Upper lobe of left lung (tissue), 6 donors: ENCODE measurements at regions not wholly inside any gene's neighbourhood (a gene's known extent, or its start where the extent isn't known, plus 50 kb on each side); places are given as distances from the start of the nearest gene placed in this dataset.
A peak's percentile ranks its signal among the peaks of the same experiment; 100 is the strongest.

Experiments
- ATAC-seq, 2 donors: fragments of 200-7000 bp; cut with Tn5 transposase; one replicate each; pipeline ENCODE4 v1.9.1; 2022; ENCODE audit warnings: mild to moderate bottlenecking in 2 of 2, moderate library complexity in 2 of 2; ENCODE audit not compliant: low FRiP score in 2 of 2
- DNase-seq, 2 donors: peaks; one replicate each; pipeline ENCODE4 v3.0.0-alpha.2; 2019 to 2020
- H3K27ac ChIP-seq, 4 donors: fragments of 200-600 bp; sonication (generic); one replicate each; pipeline ENCODE4 v1.5.1; 2016 to 2019
- H3K27me3 ChIP-seq, 4 donors: fragments of 200-600 bp; sonication (generic); one replicate each; pipeline ENCODE4 v1.5.1; 2017 to 2019
- H3K36me3 ChIP-seq, 4 donors: fragments of 200-600 bp; sonication (generic); one replicate each; pipeline ENCODE4 v1.5.1; 2016 to 2019
- H3K4me1 ChIP-seq, 4 donors: fragments of 200-600 bp; sonication (generic); one replicate each; pipeline ENCODE4 v1.5.1; 2018 to 2019
- H3K4me3 ChIP-seq, 4 donors: fragments of 200-600 bp; sonication (generic); one replicate each; pipeline ENCODE4 v1.5.1; 2017 to 2019; ENCODE audit warnings: mild to moderate bottlenecking in 2 of 4, moderate library complexity in 1 of 4
- H3K9me3 ChIP-seq, 4 donors: fragments of 200-600 bp; sonication (generic); one replicate each; pipeline ENCODE4 v1.5.1; 2018 to 2019
- EP300 ChIP-seq, 4 donors: sonication (generic); formaldehyde crosslinking; IDR thresholded peaks; one replicate each; pipeline ENCODE4 v1.5.1; 2017; ENCODE audit warnings: antibody characterized with exemption in 4 of 4, control low read depth in 2 of 4
- POLR2A ChIP-seq, 4 donors: fragments of 450-650 bp; IDR thresholded peaks; one replicate each; pipeline ENCODE4 v1.5.1; 2016 to 2017; ENCODE audit warnings: antibody characterized with exemption in 4 of 4, mild to moderate bottlenecking in 2 of 4
- POLR2AphosphoS5 ChIP-seq, 2 donors: sonication (generic); formaldehyde crosslinking; IDR thresholded peaks; one replicate each; pipeline ENCODE4 v1.5.1; 2017; ENCODE audit warnings: antibody characterized with exemption in 2 of 2
- WGBS, 2 donors: methylation state at CpG; one replicate each; pipeline ENCODE4 v1.1.5; 2017 to 2018; 5-methylcytosine and 5-hydroxymethylcytosine counted together
- TF ChIP-seq, protein P1 (sequence below), 6 experiments: fragments of 450-650 bp in 4 of 6; fragments of 200-600 bp in 2 of 6; sonication (generic) in 2 of 6; IDR thresholded peaks; one replicate each; pipeline ENCODE4 v1.5.1; 2016 to 2019; ENCODE audit warnings: antibody characterized with exemption in 6 of 6
- donor health status: DM: no; HTN: no; CAD: no; lungs with moderate emphysema.
- donor health status: DM: no; HTN: yes; CAD: no; lungs with severe emphysema.

DNA sequence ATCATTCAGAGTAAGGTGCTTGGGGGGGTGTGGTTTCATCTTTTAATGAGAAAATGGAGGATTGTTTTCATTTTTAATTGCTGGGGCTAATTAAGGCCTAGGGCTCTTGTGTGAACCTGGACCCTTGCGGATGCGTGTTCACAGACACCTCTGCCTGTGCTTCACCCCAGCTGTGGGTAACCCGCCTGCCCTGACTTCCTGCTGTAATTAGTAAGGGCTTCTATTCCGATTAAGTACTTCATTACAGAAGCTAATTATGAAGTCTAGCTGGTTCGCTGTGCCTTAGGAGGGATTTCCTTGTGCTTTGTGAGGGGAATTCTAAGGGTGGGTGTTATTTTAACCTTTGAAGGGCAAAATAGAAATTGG is 215.3 kb downstream of the PMP22 start:
- Histone ChIP-seq H3K4me3 (no peak overlapping the region), H3K9me3 (no peaks in the 10 kb centered on the region), H3K4me1 (no peaks in the 10 kb centered on the region), H3K36me3 (no peaks in the 10 kb centered on the region), H3K27me3 (no peaks in the 10 kb centered on the region), H3K27ac (no peak overlapping the region)
- 75 to 78% methylated on average over 5 of the region's 5 CpGs for WGBS, 2 donors
- DNase-seq (no peak), ATAC-seq (no peak)
- no peak for TF ChIP-seq POLR2A (IDR thresholded peaks at IDR 0.05)
- no peak for TF ChIP-seq POLR2AphosphoS5 (IDR thresholded peaks at IDR 0.05)
- TF ChIP-seq, protein P1, sequence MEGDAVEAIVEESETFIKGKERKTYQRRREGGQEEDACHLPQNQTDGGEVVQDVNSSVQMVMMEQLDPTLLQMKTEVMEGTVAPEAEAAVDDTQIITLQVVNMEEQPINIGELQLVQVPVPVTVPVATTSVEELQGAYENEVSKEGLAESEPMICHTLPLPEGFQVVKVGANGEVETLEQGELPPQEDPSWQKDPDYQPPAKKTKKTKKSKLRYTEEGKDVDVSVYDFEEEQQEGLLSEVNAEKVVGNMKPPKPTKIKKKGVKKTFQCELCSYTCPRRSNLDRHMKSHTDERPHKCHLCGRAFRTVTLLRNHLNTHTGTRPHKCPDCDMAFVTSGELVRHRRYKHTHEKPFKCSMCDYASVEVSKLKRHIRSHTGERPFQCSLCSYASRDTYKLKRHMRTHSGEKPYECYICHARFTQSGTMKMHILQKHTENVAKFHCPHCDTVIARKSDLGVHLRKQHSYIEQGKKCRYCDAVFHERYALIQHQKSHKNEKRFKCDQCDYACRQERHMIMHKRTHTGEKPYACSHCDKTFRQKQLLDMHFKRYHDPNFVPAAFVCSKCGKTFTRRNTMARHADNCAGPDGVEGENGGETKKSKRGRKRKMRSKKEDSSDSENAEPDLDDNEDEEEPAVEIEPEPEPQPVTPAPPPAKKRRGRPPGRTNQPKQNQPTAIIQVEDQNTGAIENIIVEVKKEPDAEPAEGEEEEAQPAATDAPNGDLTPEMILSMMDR (IDR thresholded peaks at IDR 0.05) = no peak

DNA sequence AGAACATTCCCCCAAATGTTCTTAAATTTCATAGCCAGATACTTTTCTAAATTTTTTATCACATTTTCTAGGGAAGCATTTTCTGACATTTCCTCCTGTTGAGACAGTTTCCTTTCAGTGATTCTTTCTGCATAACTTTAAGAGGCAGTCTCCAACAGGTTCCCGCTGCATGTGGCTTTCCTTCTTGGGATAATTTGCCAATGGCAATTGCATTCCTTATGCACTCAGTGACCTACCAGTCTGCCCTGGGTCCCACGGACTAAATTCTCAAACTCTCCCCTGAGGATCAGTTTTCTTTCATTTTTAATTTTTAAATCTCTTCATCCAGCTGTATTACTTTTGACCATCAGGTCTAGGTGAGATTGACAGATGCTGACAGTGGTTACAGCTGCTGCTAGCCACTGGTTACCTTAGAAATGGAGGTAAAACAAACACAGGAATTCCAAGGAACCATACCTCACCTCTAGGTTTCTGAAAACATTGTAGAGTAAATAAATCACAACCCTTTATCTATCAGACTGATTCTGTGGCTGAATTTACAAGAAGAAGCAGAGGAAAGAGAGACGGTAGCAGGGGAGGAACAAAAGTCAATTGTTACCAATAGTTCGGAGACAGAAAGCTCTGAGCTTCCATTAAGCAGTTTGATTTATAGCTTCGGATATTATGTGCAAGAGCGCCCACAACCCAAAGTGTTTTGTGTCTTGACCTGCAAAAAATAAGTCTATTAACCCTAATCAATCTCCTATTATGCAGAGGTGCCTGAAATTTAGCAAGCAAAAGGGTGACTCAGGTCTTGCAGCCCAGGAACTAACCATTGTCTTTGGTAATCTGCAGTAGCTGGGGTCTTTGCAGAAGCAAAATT is 216.0 kb downstream of the PMP22 start:
- 41 to 42% methylated on average over 6 of the region's 6 CpGs for WGBS, 2 donors
- H3K36me3 ChIP-seq = no peaks in the 10 kb centered on the region
- H3K27ac ChIP-seq = no peak overlapping the region
- H3K4me3 ChIP-seq = no peak overlapping the region
- TF ChIP-seq POLR2A (IDR thresholded peaks at IDR 0.05) (no peak), EP300 (IDR thresholded peaks at IDR 0.05) (no peak), POLR2AphosphoS5 (IDR thresholded peaks at IDR 0.05) (no peak)
- TF ChIP-seq, protein P1 (IDR thresholded peaks at IDR 0.05) = no peak
- no peaks in the 10 kb centered on the region for H3K27me3 ChIP-seq
- no peak for ATAC-seq
- no peak for DNase-seq
- H3K4me1 ChIP-seq = no peaks in the 10 kb centered on the region
- H3K9me3 ChIP-seq = no peaks in the 10 kb centered on the region

DNA sequence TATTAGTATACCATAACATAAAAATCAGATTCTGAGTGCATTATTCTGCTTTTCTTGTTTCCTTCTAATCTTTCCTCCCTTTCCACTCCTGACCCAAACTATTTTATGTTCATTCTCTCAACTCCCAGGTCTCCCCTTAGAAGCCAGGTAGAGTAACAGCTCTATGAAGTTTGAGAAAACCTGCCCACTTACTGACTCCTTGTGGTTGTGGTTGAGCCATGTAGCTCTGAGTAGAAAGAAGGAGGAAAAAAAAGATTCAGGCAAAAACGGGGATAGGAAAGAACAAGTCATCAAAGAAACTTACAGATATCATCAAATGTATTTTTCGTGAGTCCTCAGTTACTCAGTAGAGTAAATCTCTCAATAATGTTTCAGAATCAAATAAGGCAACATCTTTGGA is 216.7 kb downstream of the PMP22 start:
- 44 to 63% methylated on average over 2 of the region's 2 CpGs for WGBS, 2 donors
- ATAC-seq = no peak

DNA sequence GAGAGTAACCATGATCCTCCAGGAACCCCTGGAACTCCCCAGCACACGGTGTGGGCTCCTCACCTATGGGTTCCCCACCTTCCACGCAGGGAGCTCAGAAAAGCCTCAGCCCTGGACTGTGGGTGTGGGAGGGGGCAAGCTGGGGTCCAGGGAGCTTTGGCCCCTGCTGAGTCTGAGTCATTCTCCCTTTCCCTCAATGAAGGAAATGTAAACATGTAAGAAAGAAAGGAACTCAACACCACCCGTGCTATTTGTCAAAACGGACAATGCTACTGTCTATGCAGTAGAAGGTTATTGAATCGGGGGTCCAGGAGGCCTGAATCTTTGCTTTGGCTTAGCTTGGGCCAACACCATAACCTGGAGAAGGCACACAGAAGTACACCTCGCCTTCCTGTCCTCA is 222.8 kb downstream of the PMP22 start:
- no peaks in the 10 kb centered on the region for H3K9me3 ChIP-seq
- TF ChIP-seq POLR2A (IDR thresholded peaks at IDR 0.05) = no peak
- TF ChIP-seq EP300 (IDR thresholded peaks at IDR 0.05) = no peak
- TF ChIP-seq, protein P1 (IDR thresholded peaks at IDR 0.05) = no peak
- no peak for TF ChIP-seq POLR2AphosphoS5 (IDR thresholded peaks at IDR 0.05)
- 62 to 74% methylated on average over 6 of the region's 6 CpGs for WGBS, 2 donors
- H3K4me3 ChIP-seq = no peak overlapping the region
- H3K36me3 ChIP-seq = no peaks in the 10 kb centered on the region
- peak in 1 of 2 donors; percentile 53 for ATAC-seq
- H3K4me1 ChIP-seq = peaks cover 0 to 9% (median 4%) of the 10 kb centered on the region in 4 donors
- no peaks in the 10 kb centered on the region for H3K27me3 ChIP-seq
- no peak overlapping the region for H3K27ac ChIP-seq
- no peak for DNase-seq

More for the DNA sequence above, 216.7 kb downstream of the PMP22 start:
- Histone ChIP-seq H3K36me3 (no peaks in the 10 kb centered on the region), H3K9me3 (no peaks in the 10 kb centered on the region), H3K27ac (no peak overlapping the region), H3K27me3 (no peaks in the 10 kb centered on the region), H3K4me1 (no peaks in the 10 kb centered on the region), H3K4me3 (no peak overlapping the region)
- TF ChIP-seq POLR2A (IDR thresholded peaks at IDR 0.05) (no peak), EP300 (IDR thresholded peaks at IDR 0.05) (no peak), POLR2AphosphoS5 (IDR thresholded peaks at IDR 0.05) (no peak)
- TF ChIP-seq, protein P1 (IDR thresholded peaks at IDR 0.05) = no peak
- no peak for DNase-seq

DNA sequence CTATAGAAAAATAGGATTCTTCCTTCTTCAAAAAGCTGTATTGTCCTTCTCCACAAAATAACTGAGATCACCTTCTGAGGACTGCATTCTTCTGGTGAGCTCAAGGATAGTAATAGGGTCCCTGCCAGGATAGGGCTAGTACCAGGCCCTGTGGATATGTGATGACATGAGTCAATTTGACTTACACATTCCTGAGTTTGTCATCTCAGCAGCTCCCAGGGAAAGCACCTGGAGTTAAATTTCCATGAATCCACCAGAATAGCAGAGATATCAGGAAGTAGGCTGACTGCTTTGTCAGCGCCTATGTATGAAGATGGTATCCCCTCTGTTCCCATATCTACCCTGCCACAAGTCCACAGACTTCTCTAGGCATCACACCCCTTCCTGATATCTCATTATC is 225.8 kb downstream of the PMP22 start:
- H3K9me3 ChIP-seq = no peaks in the 10 kb centered on the region
- no peak overlapping the region for H3K27ac ChIP-seq
- ATAC-seq (no peak), DNase-seq (no peak)
- peaks cover 0 to 9% (median 4%) of the 10 kb centered on the region in 4 donors for H3K4me1 ChIP-seq
- no peaks in the 10 kb centered on the region for H3K36me3 ChIP-seq
- TF ChIP-seq POLR2AphosphoS5 (IDR thresholded peaks at IDR 0.05) (no peak), EP300 (IDR thresholded peaks at IDR 0.05) (no peak), POLR2A (IDR thresholded peaks at IDR 0.05) (no peak)
- TF ChIP-seq, protein P1 (IDR thresholded peaks at IDR 0.05) = no peak
- no peak overlapping the region for H3K4me3 ChIP-seq
- WGBS, 2 donors = 86 to 96% methylated on average over 1 of the region's 1 CpG
- H3K27me3 ChIP-seq = no peaks in the 10 kb centered on the region
